ENCODE measurements at regions not wholly inside any gene's neighbourhood (a gene's known extent, or its start where the extent isn't known, plus 50 kb on each side); places are given as distances from the start of the nearest gene placed in this dataset.

GRCh38 chr2:2926009-2926857 lies 451.4 kb downstream of the EIPR1 start:
- DNase-seq (ENCODE audit: low read depth) = no peak

GRCh38 chr2:2922156-2922555 lies 455.5 kb downstream of the EIPR1 start:
- no peak for DNase-seq (ENCODE audit: low read depth)

GRCh38 chr2:2921011-2921720 lies 456.5 kb downstream of the EIPR1 start:
- DNase-seq (ENCODE audit: low read depth) = no peak

- DNase-seq (ENCODE audit: low read depth) = no peak
Measured at GRCh38 chr2:2919574-2920365, 457.8 kb downstream of the EIPR1 start.

- no peak for DNase-seq (ENCODE audit: low read depth)
Measured at GRCh38 chr2:2919026-2919425, 458.6 kb downstream of the EIPR1 start.

GRCh38 chr2:2916621-2917020 lies 461.0 kb downstream of the EIPR1 start:
- DNase-seq (ENCODE audit: low read depth) = no peak

- DNase-seq (ENCODE audit: low read depth) = no peak
Measured at GRCh38 chr2:2914252-2914651, 463.4 kb downstream of the EIPR1 start.

GRCh38 chr2:2913601-2914120 lies 464.0 kb downstream of the EIPR1 start:
- no peak for DNase-seq (ENCODE audit: low read depth)

- no peak for DNase-seq (ENCODE audit: low read depth)
Measured at GRCh38 chr2:2912731-2913130, 464.9 kb downstream of the EIPR1 start.

- DNase-seq (ENCODE audit: low read depth) = no peak
Measured at GRCh38 chr2:2912293-2912692, 465.3 kb downstream of the EIPR1 start.

GRCh38 chr2:2910259-2910658 lies 467.4 kb downstream of the EIPR1 start:
- no peak for DNase-seq (ENCODE audit: low read depth)

GRCh38 chr2:2909086-2910035 lies 468.3 kb downstream of the EIPR1 start:
- no peak for DNase-seq (ENCODE audit: low read depth)

GRCh38 chr2:2906091-2906490 lies 471.5 kb downstream of the EIPR1 start:
- no peak for DNase-seq (ENCODE audit: low read depth)

GRCh38 chr2:2904721-2905350 lies 472.8 kb downstream of the EIPR1 start:
- no peak for DNase-seq (ENCODE audit: low read depth)

- DNase-seq (ENCODE audit: low read depth) = no peak
Measured at GRCh38 chr2:2902547-2903281, 474.9 kb downstream of the EIPR1 start.

GRCh38 chr2:2901384-2902345 lies 476.0 kb downstream of the EIPR1 start:
- DNase-seq (ENCODE audit: low read depth) = no peak

GRCh38 chr2:2899826-2900225 lies 477.8 kb downstream of the EIPR1 start:
- no peak for DNase-seq (ENCODE audit: low read depth)

GRCh38 chr2:2898744-2899143 lies 478.9 kb downstream of the EIPR1 start:
- no peak for DNase-seq (ENCODE audit: low read depth)

GRCh38 chr2:2896643-2897042 lies 481.0 kb downstream of the EIPR1 start:
- no peak for DNase-seq (ENCODE audit: low read depth)
